ENCODE measurements at regions not wholly inside any gene's neighbourhood (a gene's known extent, or its start where the extent isn't known, plus 50 kb on each side); places are given as distances from the start of the nearest gene placed in this dataset.

- H3K4me3 ChIP-seq (ENCODE audit: low read depth in 1 of 2, low read length in 1 of 2): no peak overlapping the region
- H3K9me3 ChIP-seq: no peaks in the 10 kb centered on the region
These were observed 51.4 kb upstream of the SGPP2 start for GRCh38 chr2:222372993-222373392.

More at GRCh38 chr2:222372993-222373392, 51.4 kb upstream of the SGPP2 start:
- TF ChIP-seq, protein P1, sequence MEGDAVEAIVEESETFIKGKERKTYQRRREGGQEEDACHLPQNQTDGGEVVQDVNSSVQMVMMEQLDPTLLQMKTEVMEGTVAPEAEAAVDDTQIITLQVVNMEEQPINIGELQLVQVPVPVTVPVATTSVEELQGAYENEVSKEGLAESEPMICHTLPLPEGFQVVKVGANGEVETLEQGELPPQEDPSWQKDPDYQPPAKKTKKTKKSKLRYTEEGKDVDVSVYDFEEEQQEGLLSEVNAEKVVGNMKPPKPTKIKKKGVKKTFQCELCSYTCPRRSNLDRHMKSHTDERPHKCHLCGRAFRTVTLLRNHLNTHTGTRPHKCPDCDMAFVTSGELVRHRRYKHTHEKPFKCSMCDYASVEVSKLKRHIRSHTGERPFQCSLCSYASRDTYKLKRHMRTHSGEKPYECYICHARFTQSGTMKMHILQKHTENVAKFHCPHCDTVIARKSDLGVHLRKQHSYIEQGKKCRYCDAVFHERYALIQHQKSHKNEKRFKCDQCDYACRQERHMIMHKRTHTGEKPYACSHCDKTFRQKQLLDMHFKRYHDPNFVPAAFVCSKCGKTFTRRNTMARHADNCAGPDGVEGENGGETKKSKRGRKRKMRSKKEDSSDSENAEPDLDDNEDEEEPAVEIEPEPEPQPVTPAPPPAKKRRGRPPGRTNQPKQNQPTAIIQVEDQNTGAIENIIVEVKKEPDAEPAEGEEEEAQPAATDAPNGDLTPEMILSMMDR (IDR thresholded peaks at IDR 0.05): no peak
- Histone ChIP-seq H3K27ac (no peak overlapping the region), H3K36me3 (no peaks in the 10 kb centered on the region), H3K4me1 (ENCODE audit: control insufficient read depth in 1 of 2, insufficient read depth in 1 of 2, low read depth in 1 of 2, low read length in 1 of 2) (peaks cover 5% of the 10 kb centered on the region in 2 experiments), H3K27me3 (no peaks in the 10 kb centered on the region)
